WI38 (cell line): ENCODE measurements at regions not wholly inside any gene's neighbourhood (a gene's known extent, or its start where the extent isn't known, plus 50 kb on each side); places are given as distances from the start of the nearest gene placed in this dataset.

Source experiments
- H3K4me3 ChIP-seq: 2 replicates; pipeline ENCODE4 v1.5.1; 2011; ENCODE audit warnings: low read depth, mild to moderate bottlenecking, control low read depth, low read length
- CTCF ChIP-seq: IDR thresholded peaks from 2 replicates; pipeline ENCODE4 v1.5.1; 2012; ENCODE audit warnings: low read depth, mild to moderate bottlenecking, control low read depth, low read length

DNA sequence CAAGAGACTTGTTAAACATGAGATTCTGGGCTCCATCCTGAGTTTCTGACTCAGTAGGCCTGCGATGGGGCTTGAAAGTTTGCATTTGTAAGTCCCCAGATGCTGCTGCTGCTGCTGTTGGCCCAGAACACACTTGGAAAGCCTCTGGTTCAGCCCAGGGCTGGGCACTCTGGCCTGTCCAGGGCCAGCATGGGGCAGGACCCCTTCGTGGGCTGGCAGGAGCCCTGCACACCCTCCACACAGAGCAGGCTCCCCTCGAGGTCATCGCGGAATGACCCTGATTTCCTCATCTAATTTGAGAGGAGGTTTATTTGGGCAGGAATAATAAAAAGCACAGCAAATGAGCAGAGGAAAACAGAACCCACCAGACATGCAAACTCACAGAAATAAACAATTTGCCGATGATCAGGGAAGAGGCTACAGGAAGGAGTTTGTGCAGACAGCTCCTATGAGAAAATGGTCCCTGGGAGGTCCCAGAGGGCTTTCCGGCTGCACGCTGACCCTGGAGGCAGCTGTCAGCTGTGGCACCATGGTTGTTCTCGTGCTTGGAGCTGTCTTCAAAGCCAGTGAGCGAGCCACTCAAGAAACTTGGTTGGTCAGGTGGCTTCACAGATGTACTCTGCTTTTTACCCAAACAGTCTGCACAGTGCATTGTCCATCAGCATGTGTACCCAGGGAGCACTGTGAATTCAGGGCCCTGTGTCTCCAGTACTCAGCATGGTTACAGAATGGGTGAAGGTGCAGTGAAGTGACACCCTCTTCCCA is 119.3 kb downstream of the GLI2 start:
- H3K4me3 ChIP-seq: no peak overlapping the region
- no peak for TF ChIP-seq CTCF

DNA sequence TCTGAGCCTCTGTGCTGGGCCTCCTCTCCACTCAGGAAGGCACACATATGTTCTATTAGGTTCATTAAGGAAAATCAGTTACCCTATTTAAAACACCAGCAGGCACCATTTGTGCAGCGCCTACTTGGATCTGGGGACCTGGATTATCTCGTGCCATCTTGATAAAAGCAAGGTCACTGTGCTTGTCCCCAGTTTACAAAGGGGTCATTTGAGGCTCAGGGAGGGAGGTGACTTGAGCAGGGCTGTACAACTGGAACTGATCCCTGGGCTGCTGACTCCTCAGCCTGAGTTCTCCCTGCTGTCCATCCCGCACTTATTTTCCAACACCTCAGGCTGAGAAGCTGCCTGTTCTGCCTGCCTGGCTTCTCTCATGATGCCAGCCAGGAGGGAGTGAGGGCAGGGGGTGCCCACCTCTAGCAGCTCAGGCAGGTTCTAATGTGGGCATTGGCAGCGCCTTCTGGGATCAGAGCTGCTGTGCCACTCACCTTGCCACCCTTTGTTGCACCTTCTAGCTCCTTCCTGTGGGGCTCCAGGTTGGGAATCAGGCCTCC is 120.3 kb downstream of the GLI2 start:
- TF ChIP-seq CTCF: no peak
- H3K4me3 ChIP-seq: no peak overlapping the region

DNA sequence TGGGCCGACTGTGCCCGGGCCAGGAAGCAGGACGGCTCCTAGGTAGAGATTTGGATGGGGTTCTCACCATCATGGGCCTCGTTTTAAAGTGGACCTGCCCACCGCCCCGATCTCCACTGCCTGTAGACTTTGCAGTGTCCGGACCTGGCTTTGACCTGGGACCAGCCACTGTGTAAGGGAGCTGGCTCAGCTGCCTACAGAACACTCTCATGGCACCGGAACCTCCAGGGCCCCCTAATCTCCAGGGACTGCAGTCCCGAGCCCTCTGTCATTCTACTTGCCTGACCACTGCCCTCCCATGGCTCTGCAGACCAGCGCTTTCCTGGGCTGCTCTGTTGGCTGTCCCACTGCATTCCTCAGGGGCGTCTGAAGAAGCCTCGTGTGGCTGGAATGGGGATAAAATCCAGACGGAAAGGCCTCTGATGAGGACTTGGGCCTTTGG is 120.8 kb downstream of the GLI2 start:
- H3K4me3 ChIP-seq: no peak overlapping the region
- no peak for TF ChIP-seq CTCF

GRCh38 chr2:120857422-120857821 is 121.8 kb downstream of the GLI2 start:
- no peak overlapping the region for H3K4me3 ChIP-seq
- no peak for TF ChIP-seq CTCF

GRCh38 chr2:120857931-120858330 is 122.3 kb downstream of the GLI2 start:
- no peak overlapping the region for H3K4me3 ChIP-seq
- TF ChIP-seq CTCF: no peak

DNA sequence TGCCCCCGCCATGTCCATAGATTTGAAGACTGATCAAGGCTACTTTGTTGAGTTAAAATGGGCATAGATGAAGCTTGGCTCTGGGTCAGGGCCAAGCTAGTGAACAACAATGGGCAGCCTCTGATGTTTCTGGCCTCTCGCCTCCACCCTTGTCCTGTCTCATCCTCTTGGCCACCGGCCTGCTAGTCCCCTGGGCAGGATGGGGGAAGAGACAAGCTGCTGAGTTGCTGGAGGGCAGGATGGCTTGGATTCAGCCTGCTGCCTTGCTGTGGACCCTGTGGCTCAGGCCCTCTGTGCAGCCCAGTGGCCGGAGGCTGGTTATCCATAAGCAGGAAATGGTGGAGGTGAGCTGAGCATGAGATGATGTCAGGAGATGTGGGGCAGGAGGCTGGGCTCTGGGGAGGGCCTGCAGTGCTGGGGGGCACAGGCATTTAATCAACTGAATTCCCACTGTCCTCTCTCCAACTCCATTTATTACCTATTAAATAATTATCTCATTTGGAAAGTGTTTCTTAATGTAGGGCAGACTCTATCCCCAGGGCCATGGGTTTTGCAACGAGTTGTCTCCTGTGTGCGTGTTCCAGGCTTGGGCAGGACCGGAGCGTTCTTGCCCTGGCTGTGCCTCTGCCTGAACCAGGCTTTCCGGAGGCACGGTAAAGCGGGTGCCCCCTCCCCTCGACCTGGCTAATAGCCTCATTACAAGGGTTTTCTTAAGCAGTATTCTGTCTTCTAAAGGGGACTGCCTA is 122.9 kb downstream of the GLI2 start:
- no peak overlapping the region for H3K4me3 ChIP-seq
- no peak for TF ChIP-seq CTCF

GRCh38 chr2:120859128-120859527 is 123.5 kb downstream of the GLI2 start:
- H3K4me3 ChIP-seq: no peak overlapping the region
- TF ChIP-seq CTCF: no peak
